Endometrial microvascular endothelial cells (primary cell): ENCODE measurements at regions not wholly inside any gene's neighbourhood (a gene's known extent, or its start where the extent isn't known, plus 50 kb on each side); places are given as distances from the start of the nearest gene placed in this dataset.
"Not testable (repeated sequence)": the region's sequence is repeated elsewhere in the genome, so short reads cannot be mapped to it uniquely, and the experiment has no call there.

Experiments used
- in situ Hi-C: cut with HindIII; loops from 2 replicates; pipeline ENCODE4 v1.10.0; 2017; ENCODE audit warnings: low sequenced_read_pairs, low pct_unique_long_range_greater_than_20kb; ENCODE audit errors: inconsistent ontology term

DNA sequence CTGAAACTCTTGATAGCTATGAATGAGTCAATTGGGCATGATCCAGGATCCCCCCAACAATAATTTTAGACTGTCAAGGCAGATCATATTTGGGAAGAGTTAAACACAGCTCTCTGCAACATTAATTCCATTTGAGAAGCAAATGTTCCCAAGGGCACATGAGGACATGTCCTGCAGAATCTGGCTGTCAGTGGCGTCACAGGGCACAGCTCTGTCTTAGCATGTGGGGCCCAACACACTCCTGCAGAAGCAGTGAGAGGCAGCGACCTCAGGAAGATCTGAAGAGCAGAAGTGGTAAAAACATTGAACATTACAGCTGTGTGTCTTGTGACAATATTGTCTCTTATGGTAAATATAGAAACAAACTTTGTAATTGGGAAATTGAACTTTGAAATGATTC is 197.1 kb upstream of the PBX1 start:
- in situ Hi-C loops: no loop called here

DNA sequence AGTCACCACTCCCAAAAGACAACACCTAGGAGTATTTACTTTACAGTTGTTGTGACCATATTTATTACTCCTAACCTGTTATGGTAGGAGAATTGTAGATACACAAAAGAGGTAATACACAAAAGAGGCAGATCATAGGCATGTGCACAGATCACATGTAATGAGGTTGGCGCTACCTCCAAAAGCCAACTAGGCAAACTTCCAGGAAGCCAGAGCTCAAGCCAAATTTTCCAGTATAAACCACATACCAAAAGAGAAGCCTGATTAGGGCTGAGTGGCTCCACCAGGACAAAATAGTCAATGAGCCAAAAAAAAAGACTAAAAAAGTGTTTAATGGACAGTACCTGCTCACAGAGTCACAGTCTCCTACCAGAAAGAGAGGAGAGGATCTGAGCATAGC is 195.0 kb upstream of the PBX1 start:
- in situ Hi-C loops: no loop called here

GRCh38 chr1:164366014-164366413 is 193.0 kb upstream of the PBX1 start:
- in situ Hi-C loops: no loop called here

DNA sequence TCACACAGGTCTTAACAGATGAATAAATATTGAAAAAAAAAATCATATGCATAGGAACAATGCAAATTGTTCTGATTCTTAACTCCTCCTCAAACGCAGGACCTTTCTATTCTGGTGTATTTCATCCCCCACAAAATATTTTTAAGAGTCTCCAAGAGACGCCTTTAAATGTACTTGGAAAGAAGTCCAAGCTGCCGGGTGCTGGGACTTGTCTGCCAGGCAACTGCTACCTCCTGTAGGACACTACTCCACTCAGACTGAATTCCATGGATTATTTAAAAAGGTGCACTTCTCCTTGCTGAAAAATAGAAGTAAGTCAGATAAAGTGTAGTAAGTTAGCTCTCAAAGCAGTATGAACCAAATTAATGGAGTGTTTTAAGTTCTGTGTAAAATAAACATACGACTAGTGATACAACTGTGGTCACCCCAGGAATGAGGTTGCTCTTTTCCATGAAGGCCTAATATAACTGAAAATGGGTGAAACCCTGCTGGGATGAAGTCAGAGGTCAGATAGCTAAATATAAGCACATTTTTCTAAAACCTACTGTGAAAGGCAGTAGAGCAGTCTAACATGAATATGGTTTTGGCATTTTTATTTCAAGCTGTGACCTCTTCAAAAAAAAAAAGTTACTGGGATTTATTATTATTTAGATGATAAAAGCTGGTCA is 189.2 kb upstream of the PBX1 start:
- in situ Hi-C loops: no loop called here

DNA sequence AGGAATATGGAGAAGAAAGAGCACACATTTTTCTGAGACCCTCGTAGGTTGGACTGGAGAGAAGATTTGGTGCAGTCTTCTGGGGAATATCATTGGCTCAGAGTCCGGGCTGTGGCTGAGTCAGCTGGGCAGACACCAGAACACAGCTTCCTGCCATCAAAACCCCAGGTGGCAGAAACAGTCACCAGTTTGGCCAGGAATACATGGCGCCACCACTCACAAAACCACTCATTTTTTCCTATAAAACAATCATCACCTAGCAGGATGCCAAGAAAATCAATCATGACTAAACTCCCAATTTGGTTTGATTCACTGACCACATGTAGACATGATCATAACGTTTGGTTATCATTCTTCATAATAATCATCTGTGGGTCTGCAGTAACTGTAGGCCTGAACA is 178.1 kb upstream of the PBX1 start:
- in situ Hi-C loops: no loop called here

DNA sequence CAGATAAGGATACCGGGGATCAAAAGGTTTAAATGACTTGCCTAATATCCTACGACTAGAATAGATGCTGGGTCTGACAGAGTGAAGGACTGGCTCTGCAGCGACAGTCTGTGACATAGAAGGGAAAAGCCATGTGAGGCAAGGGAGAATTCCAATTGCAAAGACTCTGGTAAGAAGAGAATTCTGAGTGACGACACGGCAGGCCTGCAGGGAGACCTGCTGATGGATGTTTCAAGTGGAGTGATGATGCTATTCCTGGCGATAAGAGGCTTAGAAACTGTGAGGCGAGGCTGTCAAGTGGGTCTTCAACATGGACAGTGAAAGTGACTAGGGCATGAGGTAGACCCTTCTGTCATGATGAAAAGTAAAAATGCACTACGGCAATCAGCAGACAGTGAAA is 176.6 kb upstream of the PBX1 start:
- in situ Hi-C loops: no loop called here

GRCh38 chr1:164384262-164384661 is 174.7 kb upstream of the PBX1 start:
- in situ Hi-C loops: no loop called here

DNA sequence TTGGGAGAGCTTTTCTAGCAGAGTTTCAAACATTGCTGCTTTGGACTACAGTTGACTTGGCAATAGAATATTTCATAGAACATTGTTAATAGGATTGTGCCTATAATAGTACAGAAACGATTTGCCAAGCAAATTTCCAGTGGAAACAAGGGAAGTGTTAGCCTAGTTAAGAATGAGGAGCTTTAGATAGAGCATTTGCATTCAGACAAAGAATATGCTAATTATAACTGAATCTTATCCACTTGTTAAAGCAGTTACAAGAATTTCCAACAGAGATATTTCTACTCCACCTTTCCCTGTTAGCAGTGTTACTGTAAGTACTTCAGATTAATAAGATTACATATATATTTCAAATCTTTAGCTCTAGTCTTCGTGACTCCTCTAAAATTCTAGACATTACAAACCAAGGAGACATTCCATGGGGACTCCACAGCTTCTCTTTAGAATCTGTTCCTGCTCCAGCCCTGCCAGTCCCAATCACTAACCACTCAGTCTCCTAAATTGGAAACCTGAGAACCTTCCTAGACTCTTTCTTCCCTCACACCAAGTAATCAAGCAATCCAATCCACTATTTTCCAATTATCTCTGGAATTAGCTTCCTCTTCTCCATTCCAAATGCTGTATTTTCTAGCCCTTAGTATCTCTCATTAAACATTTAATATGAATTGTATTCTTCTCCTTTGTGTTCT is 141.8 kb upstream of the PBX1 start:
- in situ Hi-C loops: no loop called here

DNA sequence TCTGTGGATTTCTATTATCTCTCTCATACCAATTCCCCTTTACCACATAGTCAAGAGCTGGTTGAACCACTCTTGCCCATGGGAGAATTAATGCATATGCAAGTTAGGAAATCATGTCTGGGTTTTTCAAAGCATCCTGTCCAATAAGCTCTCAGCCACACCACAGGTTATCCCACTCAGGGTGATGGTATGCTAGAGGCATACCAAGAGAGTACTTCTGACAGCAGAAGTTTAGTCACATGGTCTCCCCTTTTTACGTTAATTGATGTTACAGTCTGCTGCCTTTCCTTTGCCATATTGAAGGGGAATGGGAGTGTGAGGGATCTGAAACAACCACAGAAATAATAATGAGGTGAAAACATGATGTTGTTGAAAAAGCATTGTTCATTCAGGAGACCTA is 135.8 kb upstream of the PBX1 start:
- in situ Hi-C loops: no loop called here

DNA sequence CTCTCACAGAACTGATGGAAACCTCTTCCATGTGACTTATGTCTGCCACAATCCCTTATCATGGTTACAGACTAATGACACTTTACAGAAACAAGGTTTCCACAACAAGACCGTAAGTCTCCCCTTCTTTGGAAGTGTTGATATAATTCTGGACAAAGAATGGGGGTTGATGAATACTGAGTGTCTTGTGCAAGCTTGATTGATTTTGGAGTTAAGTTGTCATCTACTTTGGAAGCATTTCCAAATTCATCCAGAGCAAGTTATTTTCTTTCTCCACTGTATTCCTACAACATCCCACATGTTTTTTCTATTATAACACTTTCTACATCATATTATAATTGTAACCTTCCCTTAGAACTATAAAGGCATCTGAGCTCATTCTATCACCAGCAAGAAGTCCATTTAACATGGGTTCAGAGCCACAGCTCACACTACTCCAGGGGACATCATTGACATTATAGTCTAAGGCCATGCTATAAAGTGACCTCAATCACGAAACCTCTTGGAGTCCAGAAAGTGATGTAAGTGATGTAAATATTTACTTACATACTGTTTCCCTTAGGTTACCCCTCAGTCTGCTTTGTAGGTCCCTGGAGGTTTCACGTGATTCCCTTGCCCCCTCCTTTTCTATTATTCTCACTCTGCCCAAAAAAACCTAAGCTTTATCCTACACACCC is 125.7 kb upstream of the PBX1 start:
- in situ Hi-C loops: no loop called here

DNA sequence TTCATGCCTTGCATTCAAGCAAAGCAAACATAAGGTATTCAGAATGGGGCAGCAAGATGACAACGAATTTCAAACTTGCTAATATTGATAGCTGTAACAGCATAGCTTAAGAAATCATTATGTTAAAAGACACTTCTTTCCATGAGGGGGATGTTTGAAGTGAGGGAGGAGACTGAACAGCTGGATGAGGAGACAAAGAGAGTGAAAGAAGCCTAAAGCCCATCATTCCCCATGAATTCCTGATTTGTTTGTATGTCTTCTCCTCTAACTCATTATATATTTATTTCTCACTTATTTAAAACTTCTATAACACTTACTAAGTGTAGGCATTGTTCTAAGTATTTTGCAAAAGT is 125.2 kb upstream of the PBX1 start:
- in situ Hi-C loops: no loop called here

- in situ Hi-C loops: no loop called here
Measured at GRCh38 chr1:164440232-164440631, 118.8 kb upstream of the PBX1 start.

DNA sequence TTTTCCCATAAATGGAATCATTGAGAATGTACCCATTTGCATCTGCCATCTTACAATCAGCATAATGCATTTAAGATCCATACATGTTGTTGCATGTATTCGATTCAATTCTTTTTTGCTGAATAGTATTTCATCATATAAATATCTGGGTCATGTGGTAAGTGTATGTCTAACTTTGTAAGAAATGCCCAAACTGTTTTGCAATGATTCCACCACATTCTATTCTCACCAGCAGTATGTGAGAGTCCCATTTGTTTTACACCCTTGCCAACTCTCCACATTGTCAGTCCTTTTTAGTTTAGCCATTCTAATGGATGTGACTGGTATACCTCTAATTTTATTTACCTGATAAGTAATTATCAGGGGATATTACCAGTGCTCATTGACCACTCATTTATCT is 115.8 kb upstream of the PBX1 start:
- in situ Hi-C loops: no loop called here

GRCh38 chr1:164443836-164444235 is 115.1 kb upstream of the PBX1 start:
- in situ Hi-C loops: no loop called here

- in situ Hi-C loops: no loop called here
Measured at GRCh38 chr1:164446020-164446419, 113.0 kb upstream of the PBX1 start.

- in situ Hi-C loops: no loop called here
Measured at GRCh38 chr1:164452549-164452948, 106.4 kb upstream of the PBX1 start.

GRCh38 chr1:164456272-164456671 is 102.7 kb upstream of the PBX1 start:
- in situ Hi-C loops: no loop called here

- in situ Hi-C loops: not testable (repeated sequence)
Measured at GRCh38 chr1:164459176-164459575, 99.8 kb upstream of the PBX1 start.

DNA sequence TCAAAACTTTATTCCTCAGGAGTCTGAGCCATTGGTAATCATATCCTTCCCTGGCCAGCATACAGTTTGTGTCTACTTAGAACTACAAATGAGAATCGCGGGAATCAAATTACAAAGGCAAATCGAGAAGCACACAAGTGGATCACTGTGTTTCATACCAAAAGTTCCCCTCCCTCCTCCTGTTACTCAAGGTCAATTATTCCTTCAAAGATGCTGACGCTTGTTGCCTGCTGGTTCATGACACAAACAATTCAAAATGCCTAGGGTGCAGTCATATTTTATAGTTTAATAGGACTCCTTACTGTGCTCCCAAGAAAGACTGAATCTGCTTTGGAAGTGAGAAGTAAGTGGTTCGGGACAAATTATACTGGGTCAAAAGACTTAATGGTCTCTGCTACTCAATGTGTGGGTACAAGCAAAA is 93.0 kb upstream of the PBX1 start:
- in situ Hi-C loops: no loop called here

DNA sequence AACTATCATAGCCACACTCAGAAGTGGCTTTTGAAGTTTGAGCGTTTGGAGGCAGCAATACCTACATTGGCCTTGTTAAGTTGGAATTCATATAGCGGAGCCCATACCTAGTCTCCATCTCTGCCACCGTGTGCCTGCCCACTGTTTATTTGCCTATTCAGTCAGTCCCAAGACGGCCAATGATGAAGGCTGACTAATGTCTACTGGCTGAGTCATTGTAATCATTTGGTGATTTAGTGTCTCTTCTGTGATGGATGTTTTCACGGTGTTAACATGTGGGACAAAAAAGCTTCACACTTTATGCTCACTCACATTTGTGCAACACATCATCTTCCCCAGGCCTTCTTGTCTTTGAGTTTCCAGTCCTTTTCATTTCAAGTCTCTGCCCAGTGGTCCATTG is 92.6 kb upstream of the PBX1 start:
- in situ Hi-C loops: no loop called here
